Gastroesophageal sphincter (tissue), 3 donors: ENCODE measurements at regions not wholly inside any gene's neighbourhood (a gene's known extent, or its start where the extent isn't known, plus 50 kb on each side); places are given as distances from the start of the nearest gene placed in this dataset.

Source experiments
- POLR2A ChIP-seq, 2 donors: fragments of 450-650 bp; IDR thresholded peaks; one replicate each; pipeline ENCODE4 v1.6.1; 2017; ENCODE audit warnings: antibody characterized with exemption in 2 of 2, mild to moderate bottlenecking in 2 of 2, moderate library complexity in 1 of 2
- TF ChIP-seq, protein P1 (sequence below), 4 experiments: fragments of 200-600 bp in 2 of 4; fragments of 450-650 bp in 2 of 4; sonication (generic) in 1 of 4; IDR thresholded peaks; one replicate each; pipeline ENCODE4 v1.5.1; 2017 to 2019; ENCODE audit warnings: antibody characterized with exemption in 4 of 4, mild to moderate bottlenecking in 2 of 4, moderate library complexity in 2 of 4

DNA sequence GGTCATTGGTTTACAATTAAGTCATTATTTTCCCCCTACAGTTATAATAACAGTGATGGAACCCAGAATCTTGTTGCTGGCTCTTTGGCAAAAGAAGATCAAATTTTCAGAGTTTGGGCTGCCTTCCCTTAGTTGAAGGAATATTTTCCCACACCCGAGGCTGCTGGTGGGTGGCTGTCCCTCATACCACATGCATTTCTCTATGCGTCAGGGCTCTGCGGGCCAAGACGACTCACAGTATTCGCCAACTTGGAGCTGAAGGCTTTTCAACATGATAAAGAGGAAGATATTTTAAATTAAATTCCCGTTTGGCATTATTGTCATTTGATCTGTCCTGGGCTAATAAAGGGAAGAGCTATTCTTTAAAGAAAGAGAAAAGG lies 102.2 kb upstream of the SASH1 start:
- TF ChIP-seq, protein P1, sequence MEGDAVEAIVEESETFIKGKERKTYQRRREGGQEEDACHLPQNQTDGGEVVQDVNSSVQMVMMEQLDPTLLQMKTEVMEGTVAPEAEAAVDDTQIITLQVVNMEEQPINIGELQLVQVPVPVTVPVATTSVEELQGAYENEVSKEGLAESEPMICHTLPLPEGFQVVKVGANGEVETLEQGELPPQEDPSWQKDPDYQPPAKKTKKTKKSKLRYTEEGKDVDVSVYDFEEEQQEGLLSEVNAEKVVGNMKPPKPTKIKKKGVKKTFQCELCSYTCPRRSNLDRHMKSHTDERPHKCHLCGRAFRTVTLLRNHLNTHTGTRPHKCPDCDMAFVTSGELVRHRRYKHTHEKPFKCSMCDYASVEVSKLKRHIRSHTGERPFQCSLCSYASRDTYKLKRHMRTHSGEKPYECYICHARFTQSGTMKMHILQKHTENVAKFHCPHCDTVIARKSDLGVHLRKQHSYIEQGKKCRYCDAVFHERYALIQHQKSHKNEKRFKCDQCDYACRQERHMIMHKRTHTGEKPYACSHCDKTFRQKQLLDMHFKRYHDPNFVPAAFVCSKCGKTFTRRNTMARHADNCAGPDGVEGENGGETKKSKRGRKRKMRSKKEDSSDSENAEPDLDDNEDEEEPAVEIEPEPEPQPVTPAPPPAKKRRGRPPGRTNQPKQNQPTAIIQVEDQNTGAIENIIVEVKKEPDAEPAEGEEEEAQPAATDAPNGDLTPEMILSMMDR (IDR thresholded peaks at IDR 0.05), result no peak
- no peak for TF ChIP-seq POLR2A (IDR thresholded peaks at IDR 0.05)
